Iris pigment epithelial cell (primary cell): ENCODE measurements at regions not wholly inside any gene's neighbourhood (a gene's known extent, or its start where the extent isn't known, plus 50 kb on each side); places are given as distances from the start of the nearest gene placed in this dataset.

Experiments used
- DNase-seq: peaks from one replicate; pipeline ENCODE4 v3.0.0-alpha.2; 2011; ENCODE audit warnings: low read depth

- DNase-seq: no peak
Measured at GRCh38 chr13:22061371-22061805, 390.5 kb downstream of the FGF9 start.

GRCh38 chr13:22061806-22062391 lies 391.0 kb downstream of the FGF9 start:
- no peak for DNase-seq

GRCh38 chr13:22062478-22063205 lies 391.8 kb downstream of the FGF9 start:
- DNase-seq: no peak

GRCh38 chr13:22063416-22064124 lies 392.7 kb downstream of the FGF9 start:
- no peak for DNase-seq

- DNase-seq: no peak
Measured at GRCh38 chr13:22064854-22065620, 394.2 kb downstream of the FGF9 start.

DNA sequence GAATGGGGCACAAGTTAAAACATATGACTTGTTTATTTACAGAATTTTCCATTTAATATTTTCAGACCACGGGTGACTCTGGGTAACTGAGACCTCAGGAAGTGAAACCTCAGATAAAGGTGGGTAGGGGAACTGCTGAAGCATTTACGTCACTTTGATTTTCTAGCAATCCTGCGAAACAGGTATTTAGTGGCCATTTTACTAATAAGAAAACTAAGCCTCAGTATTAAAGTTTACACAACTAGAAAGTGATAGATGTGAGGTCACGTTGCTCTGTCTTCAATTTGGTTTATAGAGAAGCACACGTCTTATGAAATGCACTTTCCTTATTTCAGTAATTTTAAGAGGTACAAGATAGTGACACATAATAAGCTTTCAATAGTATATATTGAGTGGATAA lies 402.8 kb downstream of the FGF9 start:
- DNase-seq: no peak

GRCh38 chr13:22074403-22074802 lies 403.5 kb downstream of the FGF9 start:
- no peak for DNase-seq

DNA sequence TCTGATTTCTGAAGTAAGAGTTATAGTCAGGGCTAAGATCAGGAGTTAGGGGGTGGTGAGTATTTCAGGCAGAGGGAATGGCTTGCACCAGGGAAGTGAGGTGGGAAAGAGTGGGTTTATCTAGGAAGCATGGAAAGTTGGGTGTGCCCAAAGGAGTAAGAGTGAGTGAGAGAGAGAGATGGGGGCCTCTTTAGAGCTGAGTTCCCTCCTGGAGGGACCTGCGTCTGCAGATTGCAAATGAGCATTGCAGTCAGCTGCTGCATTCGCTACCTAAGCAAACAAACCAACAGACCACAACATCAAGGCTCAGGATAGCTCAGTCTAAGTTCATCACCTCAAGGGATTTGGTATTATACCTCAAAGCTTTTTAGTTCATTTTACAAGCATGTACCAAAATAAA lies 405.8 kb downstream of the FGF9 start:
- DNase-seq: no peak

- DNase-seq: no peak
Measured at GRCh38 chr13:22077205-22077683, 406.4 kb downstream of the FGF9 start.

DNA sequence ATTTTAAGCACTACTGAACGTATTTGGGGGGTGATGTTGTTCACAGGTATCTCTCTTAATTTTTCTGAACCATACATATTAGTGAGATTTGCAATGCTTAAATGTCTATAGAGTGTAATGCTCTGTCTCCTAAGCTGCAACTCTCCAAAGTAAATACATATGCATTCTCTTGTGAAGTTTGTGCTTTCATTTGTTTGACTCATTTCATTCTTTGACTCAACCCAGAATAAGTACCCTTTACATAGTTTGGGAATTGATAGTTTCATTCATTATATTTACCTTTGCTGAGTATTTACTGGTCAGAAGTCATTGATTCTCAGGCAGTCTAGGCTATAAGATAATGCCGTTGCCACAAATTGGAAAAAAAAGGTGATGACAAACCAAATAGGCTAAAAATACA lies 406.9 kb downstream of the FGF9 start:
- no peak for DNase-seq

- no peak for DNase-seq
Measured at GRCh38 chr13:22079961-22080360, 409.1 kb downstream of the FGF9 start.

DNA sequence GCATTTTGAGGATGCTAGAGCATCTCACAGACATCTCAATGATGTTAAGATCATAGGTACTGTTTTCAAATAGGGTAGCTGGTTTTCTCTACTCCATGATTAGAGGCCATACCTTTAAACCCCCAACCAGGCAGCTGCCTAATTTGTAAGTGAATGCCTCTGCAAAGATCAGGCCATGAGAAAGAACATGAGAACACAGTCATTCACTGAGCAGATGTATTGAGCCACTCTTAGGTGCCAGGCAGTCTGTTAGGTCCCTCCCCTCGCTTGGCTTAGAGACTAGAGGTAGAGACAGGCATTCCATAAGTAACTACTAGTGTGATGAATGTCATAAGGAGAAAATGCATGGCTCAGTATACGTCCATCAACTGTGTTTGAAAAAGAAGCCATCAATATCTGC lies 410.0 kb downstream of the FGF9 start:
- no peak for DNase-seq

GRCh38 chr13:22081430-22081829 lies 410.6 kb downstream of the FGF9 start:
- DNase-seq: no peak

- DNase-seq: no peak
Measured at GRCh38 chr13:22082030-22082429, 411.2 kb downstream of the FGF9 start.

- DNase-seq: no peak
Measured at GRCh38 chr13:22082437-22083100, 411.7 kb downstream of the FGF9 start.

DNA sequence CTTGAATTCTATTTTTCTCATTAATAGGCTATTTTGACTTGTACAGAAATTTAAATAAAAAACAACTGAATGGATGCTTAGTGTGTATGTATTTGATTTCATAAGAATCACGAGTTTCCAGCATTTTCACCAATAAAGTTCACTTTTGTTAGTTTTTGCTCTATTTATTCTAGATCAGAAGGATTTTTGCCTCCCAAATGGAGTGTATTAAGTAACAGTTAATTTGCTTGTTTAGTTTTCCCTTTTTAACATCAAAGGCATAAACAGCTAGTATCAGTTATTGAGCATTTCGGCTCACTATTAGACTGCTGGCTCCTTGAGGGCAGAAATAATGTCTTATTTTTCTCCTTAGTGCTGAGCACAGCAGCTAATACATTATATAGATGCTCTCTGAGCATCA lies 414.1 kb downstream of the FGF9 start:
- DNase-seq: no peak

DNA sequence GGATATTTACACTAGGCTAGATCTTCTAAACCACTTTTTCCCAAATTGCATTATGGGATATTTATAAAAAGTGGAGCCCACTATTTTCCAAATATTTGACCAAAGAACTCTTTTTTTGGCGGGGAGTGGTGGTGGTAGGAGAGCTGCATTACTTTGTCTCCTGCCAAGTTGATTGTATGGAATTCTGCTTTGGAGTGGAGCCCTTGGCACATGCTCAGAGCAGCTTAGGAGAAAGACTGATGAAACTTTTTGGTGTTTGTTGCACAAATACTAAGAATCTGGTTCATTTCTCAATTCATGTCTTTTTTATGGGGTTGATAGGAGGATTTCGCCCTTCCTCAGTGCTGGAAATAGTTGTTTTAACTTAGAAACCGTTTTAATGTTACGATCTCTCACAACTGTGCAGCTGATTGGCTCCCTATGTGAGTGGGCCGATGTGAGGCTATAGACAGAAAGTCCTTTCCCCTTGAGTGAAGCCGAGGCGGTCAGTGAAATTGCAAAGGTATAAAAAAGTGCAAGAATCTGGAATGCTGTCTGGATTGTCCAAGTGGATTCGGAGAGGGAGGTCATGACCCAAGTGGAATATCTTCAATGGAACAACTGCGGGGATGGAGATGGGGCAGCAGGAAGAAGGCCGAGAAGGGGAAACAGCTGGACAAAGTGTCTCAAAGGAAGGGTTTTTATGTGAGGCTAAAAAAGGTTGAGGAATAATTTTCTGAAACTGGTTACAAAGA lies 415.9 kb downstream of the FGF9 start:
- DNase-seq: no peak

DNA sequence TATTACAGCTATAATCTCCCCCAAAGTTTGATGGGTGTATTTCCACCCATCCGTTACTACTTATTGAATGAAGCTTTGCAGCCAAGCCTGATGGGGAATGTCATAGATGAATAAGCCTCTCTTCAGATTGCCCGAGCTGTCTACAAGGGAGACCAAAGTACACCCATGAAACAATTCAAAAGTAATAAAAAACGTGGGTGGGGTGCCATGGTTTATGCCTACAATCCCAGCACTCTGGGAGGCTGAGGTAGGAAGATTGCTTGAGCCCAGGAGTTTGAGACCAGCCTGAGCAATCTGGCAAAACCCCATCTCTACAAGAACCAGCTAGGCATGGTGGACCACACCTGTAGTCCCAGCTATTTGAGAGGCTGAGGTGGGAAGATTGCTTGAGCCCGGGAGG lies 419.2 kb downstream of the FGF9 start:
- DNase-seq: no peak

DNA sequence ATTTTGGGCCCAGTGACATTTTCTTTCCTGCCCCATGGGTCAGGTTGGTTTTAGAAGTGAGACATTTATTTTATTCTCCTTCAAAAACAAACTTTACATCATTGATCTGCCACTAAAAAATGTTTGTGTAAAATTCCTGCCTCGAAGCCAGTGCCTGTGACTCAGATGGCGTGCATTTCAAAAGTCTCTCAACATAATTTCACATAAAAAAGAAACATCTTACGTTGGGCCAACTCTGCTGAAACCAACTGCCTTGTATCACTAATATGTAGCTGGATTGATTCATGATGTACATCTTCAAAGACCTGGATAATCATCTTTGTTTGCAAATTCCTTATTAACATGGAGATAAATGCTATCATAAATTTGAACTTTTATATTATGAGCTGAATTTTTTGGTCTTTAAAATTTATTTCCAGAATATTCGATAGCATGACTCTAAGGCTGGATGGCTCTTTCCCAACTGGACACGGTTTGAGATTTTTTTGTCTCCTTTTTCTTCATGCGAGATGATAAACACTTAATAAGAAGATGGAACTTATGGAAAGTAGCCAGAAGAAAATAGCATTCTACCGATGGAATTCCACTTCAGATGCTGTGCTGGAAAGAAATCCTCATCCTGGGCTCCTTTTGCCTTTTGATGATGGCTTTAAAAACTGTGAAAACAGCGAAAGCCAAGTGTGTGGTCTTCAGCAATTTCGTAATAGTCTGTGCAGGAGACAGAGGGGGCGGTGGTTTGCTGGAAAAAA lies 420.5 kb downstream of the FGF9 start:
- DNase-seq: no peak

DNA sequence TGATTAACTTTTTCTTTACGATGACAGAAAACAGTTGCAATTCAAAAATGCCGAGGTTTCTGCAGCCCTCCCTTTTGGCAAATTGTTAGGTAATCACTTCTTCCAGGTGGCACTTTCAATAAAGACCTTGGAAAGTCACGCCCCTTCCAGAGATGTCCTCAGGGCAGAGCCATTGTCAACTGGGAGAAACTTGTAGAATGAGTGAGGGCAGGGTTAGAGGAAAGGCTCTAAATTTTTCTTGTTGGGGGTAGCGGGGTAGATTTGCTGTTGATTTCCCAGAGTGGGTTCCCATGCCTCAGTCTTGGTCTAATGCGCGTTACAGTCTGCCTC lies 421.1 kb downstream of the FGF9 start:
- DNase-seq: no peak
